ENCODE measurements at regions not wholly inside any gene's neighbourhood (a gene's known extent, or its start where the extent isn't known, plus 50 kb on each side); places are given as distances from the start of the nearest gene placed in this dataset.

DNA sequence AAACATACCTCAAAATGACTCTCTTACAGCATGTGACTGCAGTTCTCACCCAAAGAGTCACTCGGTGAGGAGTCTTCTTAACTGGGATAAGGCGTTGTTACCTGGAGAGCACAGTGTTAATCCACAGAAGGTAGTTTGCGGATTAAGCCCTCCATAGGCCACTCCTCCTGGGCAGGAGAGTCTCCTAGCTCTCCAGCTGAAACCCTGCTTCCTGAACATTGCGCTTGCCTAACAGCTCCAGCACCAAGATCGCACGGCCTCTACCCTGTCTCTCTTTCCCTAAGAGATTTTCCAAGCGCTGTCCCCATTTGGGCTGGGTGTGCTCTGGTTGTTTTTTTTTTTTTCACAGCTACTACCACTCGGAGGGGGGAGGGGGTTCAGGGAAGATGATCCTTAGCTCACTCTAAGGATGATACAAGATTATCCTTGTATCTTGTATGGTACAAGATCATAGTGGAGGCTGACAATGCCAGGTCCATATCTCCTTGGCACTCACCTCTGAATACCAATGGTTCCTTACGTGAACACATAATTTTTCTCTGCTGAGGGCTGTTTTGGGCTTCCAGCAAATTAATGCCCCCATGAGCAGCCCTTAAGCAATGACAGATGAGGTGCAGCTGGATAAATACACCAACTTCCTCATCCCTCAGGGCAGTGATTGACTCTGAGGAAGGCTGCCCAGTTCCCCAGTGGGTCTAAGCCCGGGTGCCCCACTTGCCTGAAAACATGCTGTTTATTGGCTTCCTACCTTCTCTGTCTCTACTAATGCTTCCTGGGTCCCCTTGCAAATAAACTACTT is 185.2 kb upstream of the TSC22D2 start:
- no peak overlapping the region for H3K4me3 ChIP-seq (ENCODE audit: low read depth, low read length)
- TF ChIP-seq POLR2A (IDR thresholded peaks at IDR 0.05; ENCODE audit: extremely low read depth, insufficient read length) (no peak), MYC (IDR thresholded peaks at IDR 0.05; ENCODE audit: low read depth, low read length) (no peak)
- TF ChIP-seq, protein P1, sequence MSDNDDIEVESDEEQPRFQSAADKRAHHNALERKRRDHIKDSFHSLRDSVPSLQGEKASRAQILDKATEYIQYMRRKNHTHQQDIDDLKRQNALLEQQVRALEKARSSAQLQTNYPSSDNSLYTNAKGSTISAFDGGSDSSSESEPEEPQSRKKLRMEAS (IDR thresholded peaks at IDR 0.05; ENCODE audit: low read depth, low read length), result no peak
- DNase-seq (ENCODE audit: low read depth), result peak; percentile 11

DNA sequence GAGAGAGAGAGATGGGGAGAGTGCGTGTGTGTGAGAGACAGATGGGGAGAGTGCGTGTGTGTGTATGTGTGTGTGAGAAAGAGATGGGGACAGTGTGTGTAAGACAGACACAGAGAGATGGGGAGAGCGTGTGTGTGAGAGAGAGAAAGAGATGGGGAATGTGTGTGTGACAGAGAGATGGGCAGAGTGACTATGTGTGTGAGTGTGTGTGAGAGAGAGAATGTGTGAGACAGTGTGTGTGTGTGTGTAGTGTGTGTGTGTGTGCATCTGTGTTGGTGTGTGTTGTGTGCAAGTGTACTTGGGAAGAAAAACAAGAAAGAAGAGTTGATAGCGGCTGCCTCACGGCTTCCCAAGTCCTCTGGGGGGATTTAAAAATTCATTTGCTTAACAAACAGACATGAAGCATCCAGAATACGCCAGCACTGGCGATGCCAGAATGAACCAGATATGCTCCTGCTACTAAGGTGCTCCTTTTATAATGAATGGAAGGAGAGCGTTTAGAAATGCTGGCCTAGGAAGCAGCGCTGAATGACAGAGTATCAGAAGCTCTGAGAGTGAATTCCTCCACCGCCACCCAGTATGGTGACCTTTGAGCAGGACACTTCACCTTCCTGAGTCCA is 186.1 kb upstream of the TSC22D2 start:
- no peak for DNase-seq (ENCODE audit: low read depth)

DNA sequence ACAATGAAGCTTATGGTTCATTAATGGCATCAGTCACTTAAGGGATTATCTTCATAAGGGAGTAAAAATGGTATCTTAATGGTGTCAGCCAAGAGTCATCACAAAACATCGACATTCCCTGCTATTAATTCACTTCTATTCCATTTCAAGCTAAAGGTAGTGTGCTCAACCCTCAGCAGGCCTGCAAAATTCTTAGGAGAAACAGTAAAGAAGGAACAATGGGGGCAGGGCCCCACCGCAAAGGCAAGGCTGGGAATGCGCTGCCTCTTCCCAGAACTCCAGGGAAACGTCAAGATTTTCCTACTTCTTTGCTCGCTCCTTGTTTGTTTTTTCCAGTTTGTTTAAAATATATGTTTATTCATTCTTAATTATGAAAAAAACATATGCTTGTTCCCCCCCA is 187.3 kb upstream of the TSC22D2 start:
- TF ChIP-seq, protein P1 (IDR thresholded peaks at IDR 0.05; ENCODE audit: low read depth, low read length), result no peak
- TF ChIP-seq POLR2A (IDR thresholded peaks at IDR 0.05; ENCODE audit: extremely low read depth, insufficient read length) (no peak), MYC (IDR thresholded peaks at IDR 0.05; ENCODE audit: low read depth, low read length) (no peak)
- TF ChIP-seq, protein P2, sequence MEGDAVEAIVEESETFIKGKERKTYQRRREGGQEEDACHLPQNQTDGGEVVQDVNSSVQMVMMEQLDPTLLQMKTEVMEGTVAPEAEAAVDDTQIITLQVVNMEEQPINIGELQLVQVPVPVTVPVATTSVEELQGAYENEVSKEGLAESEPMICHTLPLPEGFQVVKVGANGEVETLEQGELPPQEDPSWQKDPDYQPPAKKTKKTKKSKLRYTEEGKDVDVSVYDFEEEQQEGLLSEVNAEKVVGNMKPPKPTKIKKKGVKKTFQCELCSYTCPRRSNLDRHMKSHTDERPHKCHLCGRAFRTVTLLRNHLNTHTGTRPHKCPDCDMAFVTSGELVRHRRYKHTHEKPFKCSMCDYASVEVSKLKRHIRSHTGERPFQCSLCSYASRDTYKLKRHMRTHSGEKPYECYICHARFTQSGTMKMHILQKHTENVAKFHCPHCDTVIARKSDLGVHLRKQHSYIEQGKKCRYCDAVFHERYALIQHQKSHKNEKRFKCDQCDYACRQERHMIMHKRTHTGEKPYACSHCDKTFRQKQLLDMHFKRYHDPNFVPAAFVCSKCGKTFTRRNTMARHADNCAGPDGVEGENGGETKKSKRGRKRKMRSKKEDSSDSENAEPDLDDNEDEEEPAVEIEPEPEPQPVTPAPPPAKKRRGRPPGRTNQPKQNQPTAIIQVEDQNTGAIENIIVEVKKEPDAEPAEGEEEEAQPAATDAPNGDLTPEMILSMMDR (IDR thresholded peaks at IDR 0.05; ENCODE audit: low read depth, low read length), result no peak

More for the DNA sequence above, 186.1 kb upstream of the TSC22D2 start:
- H3K4me3 ChIP-seq (ENCODE audit: low read depth, low read length), result no peak overlapping the region
- TF ChIP-seq, protein P1 (IDR thresholded peaks at IDR 0.05; ENCODE audit: low read depth, low read length), result no peak
- TF ChIP-seq, protein P2 (IDR thresholded peaks at IDR 0.05; ENCODE audit: low read depth, low read length), result no peak
- TF ChIP-seq MYC (IDR thresholded peaks at IDR 0.05; ENCODE audit: low read depth, low read length), result no peak
- TF ChIP-seq POLR2A (IDR thresholded peaks at IDR 0.05; ENCODE audit: extremely low read depth, insufficient read length), result no peak

DNA sequence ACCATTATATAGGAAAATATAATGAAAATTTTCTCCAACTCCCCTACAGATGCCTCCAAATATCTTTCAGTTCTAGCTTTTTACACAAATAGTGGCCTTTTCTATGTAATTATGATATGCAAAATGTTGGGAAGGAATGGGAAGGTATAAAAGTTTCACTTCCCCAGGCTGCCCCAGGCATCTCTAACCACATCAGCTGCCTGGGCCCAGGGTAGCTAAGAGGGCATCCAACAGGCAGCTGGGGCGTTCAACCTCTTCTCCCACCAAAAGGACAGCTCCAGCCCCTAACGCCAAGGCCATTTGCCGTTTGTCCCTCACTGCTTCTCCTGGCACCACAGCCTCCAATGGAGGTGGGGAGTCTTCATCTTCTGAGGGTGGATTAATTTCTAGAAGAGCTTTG is 188.1 kb upstream of the TSC22D2 start:
- no peak for TF ChIP-seq MYC (IDR thresholded peaks at IDR 0.05; ENCODE audit: low read depth, low read length)
- TF ChIP-seq, protein P1 (IDR thresholded peaks at IDR 0.05; ENCODE audit: low read depth, low read length), result no peak
- TF ChIP-seq, protein P2 (IDR thresholded peaks at IDR 0.05; ENCODE audit: low read depth, low read length), result no peak
- TF ChIP-seq POLR2A (IDR thresholded peaks at IDR 0.05; ENCODE audit: extremely low read depth, insufficient read length), result no peak
- no peak for DNase-seq (ENCODE audit: low read depth)
- H3K4me3 ChIP-seq (ENCODE audit: low read depth, low read length), result no peak overlapping the region

More for the DNA sequence above, 187.3 kb upstream of the TSC22D2 start:
- no peak overlapping the region for H3K4me3 ChIP-seq (ENCODE audit: low read depth, low read length)
- no peak for DNase-seq (ENCODE audit: low read depth)

DNA sequence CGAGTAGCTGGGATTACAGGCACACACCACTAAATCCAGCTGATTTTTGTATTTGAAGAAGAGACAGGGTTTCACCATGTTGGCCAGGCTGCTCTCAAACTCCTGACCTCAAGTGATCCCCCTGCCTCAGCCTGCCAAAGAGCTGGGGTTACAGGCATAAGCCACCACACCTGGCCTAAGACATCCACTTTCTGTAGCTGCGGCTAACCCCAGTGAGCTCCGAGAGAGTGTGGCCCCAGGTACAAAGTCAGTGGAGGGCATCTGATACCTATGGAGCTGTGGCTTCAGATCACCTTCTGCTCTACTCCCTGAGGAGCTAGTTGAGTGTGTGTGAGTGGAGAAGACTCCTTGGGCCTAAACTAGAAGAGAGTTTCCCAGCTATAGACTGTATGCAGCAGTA is 189.3 kb upstream of the TSC22D2 start:
- no peak overlapping the region for H3K4me3 ChIP-seq (ENCODE audit: low read depth, low read length)
- DNase-seq (ENCODE audit: low read depth), result no peak
- TF ChIP-seq, protein P1 (IDR thresholded peaks at IDR 0.05; ENCODE audit: low read depth, low read length), result no peak
- TF ChIP-seq, protein P2 (IDR thresholded peaks at IDR 0.05; ENCODE audit: low read depth, low read length), result no peak
- TF ChIP-seq MYC (IDR thresholded peaks at IDR 0.05; ENCODE audit: low read depth, low read length) (no peak), POLR2A (IDR thresholded peaks at IDR 0.05; ENCODE audit: extremely low read depth, insufficient read length) (no peak)

DNA sequence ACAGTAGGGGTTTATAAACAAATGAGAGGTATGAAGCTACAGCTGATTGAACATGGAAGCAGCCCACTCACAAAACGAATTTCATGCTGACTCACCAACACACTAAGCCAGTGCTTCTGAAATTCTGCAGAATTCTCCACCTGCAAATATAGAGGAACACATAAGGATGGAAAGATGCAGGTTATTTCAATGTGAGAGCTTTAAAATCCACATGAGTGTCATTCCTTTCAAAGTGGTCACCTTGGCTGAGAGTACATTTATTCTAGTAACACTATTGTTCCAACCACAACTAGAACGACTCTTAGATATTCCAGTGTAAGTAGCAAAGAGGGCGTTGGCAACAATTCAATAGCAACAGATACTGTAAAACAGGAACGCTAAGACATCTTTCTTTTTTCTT is 189.9 kb upstream of the TSC22D2 start:
- TF ChIP-seq MYC (IDR thresholded peaks at IDR 0.05; ENCODE audit: low read depth, low read length) (no peak), POLR2A (IDR thresholded peaks at IDR 0.05; ENCODE audit: extremely low read depth, insufficient read length) (no peak)
- TF ChIP-seq, protein P1 (IDR thresholded peaks at IDR 0.05; ENCODE audit: low read depth, low read length), result no peak
- TF ChIP-seq, protein P2 (IDR thresholded peaks at IDR 0.05; ENCODE audit: low read depth, low read length), result no peak
- no peak overlapping the region for H3K4me3 ChIP-seq (ENCODE audit: low read depth, low read length)
- no peak for DNase-seq (ENCODE audit: low read depth)

Measured in NB4 (cell line).